ENCODE measurements at regions not wholly inside any gene's neighbourhood (a gene's known extent, or its start where the extent isn't known, plus 50 kb on each side); places are given as distances from the start of the nearest gene placed in this dataset.

DNA sequence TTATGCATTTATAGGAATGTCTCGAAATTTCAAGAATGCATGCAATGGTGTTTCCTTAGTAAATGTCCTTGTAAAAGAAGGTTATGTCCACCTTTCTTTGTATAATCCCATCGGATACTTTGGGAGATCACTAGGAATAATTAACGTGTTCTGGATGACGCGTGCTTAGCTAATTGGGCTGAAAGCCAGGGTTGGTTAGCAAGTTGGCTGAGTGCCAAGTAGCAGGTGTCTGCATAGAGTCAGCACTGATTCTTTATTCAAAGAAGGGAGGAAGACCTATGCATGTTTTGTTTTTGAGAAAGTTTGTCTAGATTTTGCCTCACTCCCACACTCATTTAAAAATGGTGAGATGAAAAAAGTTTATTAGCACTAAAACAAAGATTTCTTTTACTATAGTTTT lies 144.6 kb downstream of the SOX3 start:
- no peak overlapping the region for H3K27ac Mint-ChIP-seq
- TF ChIP-seq, protein P1, sequence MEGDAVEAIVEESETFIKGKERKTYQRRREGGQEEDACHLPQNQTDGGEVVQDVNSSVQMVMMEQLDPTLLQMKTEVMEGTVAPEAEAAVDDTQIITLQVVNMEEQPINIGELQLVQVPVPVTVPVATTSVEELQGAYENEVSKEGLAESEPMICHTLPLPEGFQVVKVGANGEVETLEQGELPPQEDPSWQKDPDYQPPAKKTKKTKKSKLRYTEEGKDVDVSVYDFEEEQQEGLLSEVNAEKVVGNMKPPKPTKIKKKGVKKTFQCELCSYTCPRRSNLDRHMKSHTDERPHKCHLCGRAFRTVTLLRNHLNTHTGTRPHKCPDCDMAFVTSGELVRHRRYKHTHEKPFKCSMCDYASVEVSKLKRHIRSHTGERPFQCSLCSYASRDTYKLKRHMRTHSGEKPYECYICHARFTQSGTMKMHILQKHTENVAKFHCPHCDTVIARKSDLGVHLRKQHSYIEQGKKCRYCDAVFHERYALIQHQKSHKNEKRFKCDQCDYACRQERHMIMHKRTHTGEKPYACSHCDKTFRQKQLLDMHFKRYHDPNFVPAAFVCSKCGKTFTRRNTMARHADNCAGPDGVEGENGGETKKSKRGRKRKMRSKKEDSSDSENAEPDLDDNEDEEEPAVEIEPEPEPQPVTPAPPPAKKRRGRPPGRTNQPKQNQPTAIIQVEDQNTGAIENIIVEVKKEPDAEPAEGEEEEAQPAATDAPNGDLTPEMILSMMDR (IDR thresholded peaks at IDR 0.05; ENCODE audit: unreplicated experiment): no peak

GRCh38 chrX:140355922-140356321 lies 148.9 kb downstream of the SOX3 start:
- Mint-ChIP-seq H3K9me3 (ENCODE audit: low read depth) (no peaks in the 10 kb centered on the region), H3K27ac (no peak overlapping the region), H3K4me1 (ENCODE audit: low read depth) (no peaks in the 10 kb centered on the region), H3K27me3 (peaks cover 15% of the 10 kb centered on the region), H3K4me3 (ENCODE audit: low read depth) (no peak overlapping the region), H3K36me3 (ENCODE audit: insufficient read depth) (no peaks in the 10 kb centered on the region)
- TF ChIP-seq, protein P1 (IDR thresholded peaks at IDR 0.05; ENCODE audit: unreplicated experiment): no peak
- DNase-seq (ENCODE audit: low spot score, unreplicated experiment): no peak

More for the DNA sequence above, 144.6 kb downstream of the SOX3 start:
- DNase-seq (ENCODE audit: low spot score, unreplicated experiment): no peak
- Mint-ChIP-seq H3K9me3 (ENCODE audit: low read depth) (no peaks in the 10 kb centered on the region), H3K4me1 (ENCODE audit: low read depth) (no peaks in the 10 kb centered on the region), H3K27me3 (peaks cover 18% of the 10 kb centered on the region), H3K36me3 (ENCODE audit: insufficient read depth) (no peaks in the 10 kb centered on the region), H3K4me3 (ENCODE audit: low read depth) (no peak overlapping the region)

- TF ChIP-seq, protein P1 (IDR thresholded peaks at IDR 0.05; ENCODE audit: unreplicated experiment): no peak
- Mint-ChIP-seq H3K27me3 (peaks cover 15% of the 10 kb centered on the region), H3K9me3 (ENCODE audit: low read depth) (no peaks in the 10 kb centered on the region), H3K27ac (no peak overlapping the region), H3K4me3 (ENCODE audit: low read depth) (no peak overlapping the region), H3K4me1 (ENCODE audit: low read depth) (no peaks in the 10 kb centered on the region), H3K36me3 (ENCODE audit: insufficient read depth) (no peaks in the 10 kb centered on the region)
- no peak for DNase-seq (ENCODE audit: low spot score, unreplicated experiment)
Observed at GRCh38 chrX:140355429-140355828, 149.4 kb downstream of the SOX3 start.

GRCh38 chrX:140354431-140355120 lies 150.3 kb downstream of the SOX3 start:
- TF ChIP-seq, protein P1 (IDR thresholded peaks at IDR 0.05; ENCODE audit: unreplicated experiment): no peak
- no peak overlapping the region for H3K4me3 Mint-ChIP-seq (ENCODE audit: low read depth)
- DNase-seq (ENCODE audit: low spot score, unreplicated experiment): no peak

GRCh38 chrX:140346729-140347128 lies 158.1 kb downstream of the SOX3 start:
- DNase-seq (ENCODE audit: low spot score, unreplicated experiment): no peak

More at GRCh38 chrX:140354431-140355120, 150.3 kb downstream of the SOX3 start:
- Mint-ChIP-seq H3K9me3 (ENCODE audit: low read depth) (no peaks in the 10 kb centered on the region), H3K36me3 (ENCODE audit: insufficient read depth) (no peaks in the 10 kb centered on the region), H3K27me3 (peaks cover 20% of the 10 kb centered on the region), H3K4me1 (ENCODE audit: low read depth) (no peaks in the 10 kb centered on the region), H3K27ac (no peak overlapping the region)

More at GRCh38 chrX:140346729-140347128, 158.1 kb downstream of the SOX3 start:
- TF ChIP-seq, protein P1 (IDR thresholded peaks at IDR 0.05; ENCODE audit: unreplicated experiment): no peak
- H3K27me3 Mint-ChIP-seq: peaks cover 9% of the 10 kb centered on the region
- peaks cover 5% of the 10 kb centered on the region for H3K4me1 Mint-ChIP-seq (ENCODE audit: low read depth)
- no peaks in the 10 kb centered on the region for H3K36me3 Mint-ChIP-seq (ENCODE audit: insufficient read depth)
- H3K4me3 Mint-ChIP-seq (ENCODE audit: low read depth): no peak overlapping the region
- H3K9me3 Mint-ChIP-seq (ENCODE audit: low read depth): no peaks in the 10 kb centered on the region
- peak overlapping the region; percentile 65 for H3K27ac Mint-ChIP-seq
